Hematopoietic multipotent progenitor cell treated with erythropoietin and hydrocortisone succinate and interleukin-3 and kit ligand, for 8 days (in vitro differentiated cells): ENCODE measurements at regions not wholly inside any gene's neighbourhood (a gene's known extent, or its start where the extent isn't known, plus 50 kb on each side); places are given as distances from the start of the nearest gene placed in this dataset.

Experiments
- DNase-seq: peaks from one replicate; pipeline ENCODE4 v3.0.0-alpha.2; 2015

DNA sequence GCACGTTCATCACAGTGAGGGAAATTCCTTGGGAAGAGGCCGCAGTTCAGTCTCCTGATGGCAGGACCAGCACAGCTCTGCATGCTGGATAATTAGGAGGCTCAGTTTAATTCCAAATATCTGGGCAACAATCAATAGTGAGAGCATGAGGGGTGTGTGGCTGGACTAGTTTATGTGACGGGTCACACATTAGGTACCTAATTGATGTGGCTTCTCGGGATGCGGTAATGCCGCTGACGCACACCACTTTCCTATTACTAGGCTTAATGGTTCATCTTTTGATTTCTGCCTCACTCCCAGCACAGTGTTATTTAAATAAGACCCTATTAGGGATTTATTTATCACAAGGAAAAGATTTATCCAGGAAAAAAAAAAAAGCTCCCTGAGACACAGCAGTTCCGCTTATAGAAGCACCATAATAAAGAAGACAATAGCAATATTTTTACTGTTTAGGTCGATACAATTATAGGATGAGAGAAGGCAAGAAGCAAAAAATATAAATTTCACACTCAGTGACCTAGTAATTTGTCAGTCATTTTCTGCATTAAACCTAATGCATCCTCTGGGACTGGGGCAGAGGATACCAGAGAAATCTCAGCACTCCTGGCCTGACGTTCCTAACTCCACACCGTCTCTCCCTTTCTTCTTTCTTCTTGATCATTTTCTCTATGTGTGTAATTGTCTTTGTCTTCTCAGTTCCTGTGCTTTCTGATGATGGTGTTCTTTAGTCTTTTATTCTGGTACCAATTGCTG, 264.7 kb upstream of the SLC14A2 start:
- no peak for DNase-seq

DNA sequence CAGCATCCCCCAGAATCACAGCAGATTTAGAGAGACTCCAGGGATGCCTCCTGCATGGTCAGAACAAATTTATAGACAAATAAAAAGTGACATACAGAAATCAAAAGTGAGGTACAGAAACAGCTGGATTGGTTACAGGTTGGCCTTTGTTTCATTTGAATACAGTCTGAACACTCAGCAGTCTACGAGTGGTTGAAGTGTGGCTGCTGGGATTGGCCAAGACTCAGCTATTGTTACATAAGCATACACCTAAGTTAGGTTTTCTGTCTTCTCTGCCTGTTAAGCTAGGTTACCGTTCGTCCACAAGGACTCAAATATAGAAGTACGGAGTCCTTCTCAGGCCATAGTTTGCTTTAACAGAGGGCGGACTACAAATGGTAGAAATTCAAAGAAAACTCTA, 262.4 kb upstream of the SLC14A2 start:
- DNase-seq, result no peak

DNA sequence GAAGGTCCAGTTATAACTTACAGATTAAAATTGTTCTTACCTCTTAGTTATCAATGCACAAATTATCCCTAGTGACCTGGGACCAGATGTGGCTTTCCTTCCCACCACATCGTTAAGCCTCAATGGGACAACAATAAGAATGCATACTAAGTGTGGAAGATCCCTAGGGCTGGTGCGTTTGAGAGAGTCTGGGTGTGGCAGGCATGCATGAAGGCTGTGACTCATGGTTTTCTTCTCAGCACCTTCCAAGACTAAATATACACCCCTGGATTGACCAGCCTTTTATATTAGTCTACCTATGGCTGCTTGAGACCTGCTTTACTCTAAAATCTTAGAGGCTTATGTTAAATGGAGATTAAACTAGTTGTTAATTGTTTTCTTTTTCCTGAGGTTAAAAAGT, 261.7 kb upstream of the SLC14A2 start:
- no peak for DNase-seq

DNA sequence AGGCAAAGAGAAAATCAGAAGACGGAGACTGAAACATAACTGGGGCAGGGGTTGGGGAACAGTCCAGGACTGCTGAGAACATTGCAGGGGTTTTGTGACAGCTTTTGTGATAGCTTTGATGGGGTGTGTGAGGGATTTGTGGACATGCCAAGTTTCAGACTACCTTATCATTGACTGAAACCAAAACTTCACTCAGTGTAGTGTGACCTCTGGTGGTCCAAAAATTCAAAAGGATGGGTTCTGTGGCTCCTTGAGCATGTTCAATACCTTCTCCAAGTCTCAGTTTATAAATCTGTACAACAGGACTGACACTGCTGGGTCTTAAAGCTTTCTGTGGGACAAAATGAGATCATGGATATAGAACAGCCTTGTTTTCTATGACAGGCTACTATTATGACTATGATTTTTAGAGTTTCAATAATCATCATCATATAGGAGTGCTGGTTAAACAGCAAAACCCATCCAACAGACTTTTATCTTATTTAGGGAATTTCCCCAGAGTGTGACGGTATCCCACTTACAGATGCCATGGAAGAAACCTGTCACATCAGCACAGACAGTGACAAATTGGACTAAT, 259.2 kb upstream of the SLC14A2 start:
- DNase-seq, result no peak

DNA sequence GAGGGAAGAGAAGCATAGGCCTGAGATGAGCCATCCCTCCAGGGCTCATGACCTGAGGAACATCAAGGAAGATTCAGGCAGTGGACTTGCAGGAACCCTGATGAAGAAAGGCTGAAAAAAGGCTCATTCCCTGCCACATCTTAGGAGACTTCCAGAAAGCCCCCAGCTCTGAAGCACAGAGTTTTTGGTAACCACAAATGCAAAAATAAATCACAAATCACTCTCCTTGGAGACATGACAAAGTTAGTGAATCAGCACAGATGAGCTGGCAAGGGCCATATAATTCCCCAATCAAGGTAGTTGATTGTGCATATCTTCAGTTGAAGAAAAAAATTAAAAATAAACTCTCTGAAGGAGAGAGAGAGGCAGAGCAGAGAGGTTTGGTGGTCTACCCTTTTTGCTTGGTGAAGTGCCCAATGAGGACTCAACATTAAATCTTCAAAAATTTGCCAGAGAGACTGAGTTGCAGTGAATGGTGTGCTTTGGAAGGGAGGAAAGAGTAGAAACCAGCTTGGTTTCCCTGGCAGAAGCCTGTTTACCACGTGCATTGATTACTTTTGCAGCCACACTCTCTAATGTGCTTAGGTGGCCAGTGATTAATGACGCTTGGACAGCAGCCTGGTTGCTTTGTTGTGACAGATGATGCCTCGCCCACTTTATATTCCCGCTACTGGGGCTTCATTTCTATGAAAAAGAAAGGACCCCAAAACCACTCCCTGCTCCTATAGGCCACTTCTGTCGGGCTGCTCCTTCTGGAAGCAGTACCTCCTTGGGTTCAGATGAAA, 257.4 kb upstream of the SLC14A2 start:
- no peak for DNase-seq

DNA sequence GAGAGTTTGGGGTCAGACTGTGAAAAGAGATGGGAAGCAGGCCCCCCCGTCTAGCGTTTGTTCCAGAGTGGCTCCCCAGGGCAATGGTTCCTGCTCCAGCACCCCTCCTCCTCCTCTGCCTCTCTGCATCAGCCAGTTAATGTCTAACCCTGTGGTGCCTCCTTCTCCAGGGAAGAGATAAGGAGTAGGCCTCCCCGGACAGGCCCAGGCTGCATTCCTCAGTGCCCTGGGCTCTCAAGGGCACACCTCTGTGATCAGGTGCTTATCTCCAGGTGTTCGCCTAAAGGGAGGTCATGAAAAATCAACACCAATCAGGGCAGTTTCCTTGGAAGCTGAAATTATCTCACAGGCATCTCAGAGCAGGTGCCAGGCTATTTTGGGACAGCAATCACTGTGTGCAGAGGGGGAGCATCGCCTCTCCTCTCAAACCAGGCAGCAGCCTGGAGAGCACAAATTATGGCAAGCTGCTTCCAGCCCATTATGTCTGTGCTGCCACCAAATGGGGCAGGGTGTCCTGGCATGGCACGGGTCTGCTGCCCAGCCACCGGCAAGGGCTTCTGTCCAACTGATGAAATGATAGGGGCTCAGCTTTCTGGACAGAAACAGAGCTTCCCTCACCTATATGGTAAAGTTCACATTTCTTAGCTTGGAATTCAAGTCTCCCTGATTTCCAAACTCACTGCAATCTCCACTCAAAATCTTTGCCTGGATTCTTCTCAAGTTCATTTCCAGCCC, 255.8 kb upstream of the SLC14A2 start:
- no peak for DNase-seq

DNA sequence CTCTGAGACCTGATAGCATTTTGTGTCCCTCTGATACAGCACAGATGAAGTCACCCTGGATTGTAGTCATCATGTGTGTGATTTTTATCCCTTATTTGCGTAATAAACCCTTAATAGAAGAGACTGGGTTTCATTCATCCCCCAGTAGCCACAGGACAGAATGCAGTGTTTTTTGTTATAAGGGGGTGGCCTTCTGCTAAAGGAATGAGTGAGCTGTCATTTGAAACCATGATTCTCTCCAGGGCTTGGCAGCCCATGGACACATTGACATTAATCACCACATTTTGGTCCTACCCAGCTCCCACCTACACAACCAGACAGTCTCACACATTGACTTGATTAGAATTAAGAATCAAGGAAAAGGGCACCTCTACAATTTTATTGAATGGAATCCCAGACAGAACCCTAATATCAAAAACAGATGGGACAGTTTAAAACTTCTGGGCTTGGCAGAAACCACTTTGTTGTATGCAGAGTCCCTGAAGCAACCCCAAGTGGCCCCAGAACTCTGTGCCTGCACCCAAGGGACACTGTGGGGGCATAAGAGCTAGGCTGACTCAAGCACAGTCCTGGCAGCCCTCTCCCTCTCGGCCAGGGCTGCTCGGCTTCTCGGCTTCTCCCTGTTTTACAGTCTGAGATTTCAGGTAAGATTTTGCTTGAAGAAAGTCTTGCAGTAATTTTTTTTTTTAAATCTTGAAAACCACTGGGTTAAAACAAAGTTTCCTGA, 254.0 kb upstream of the SLC14A2 start:
- DNase-seq, result no peak

DNA sequence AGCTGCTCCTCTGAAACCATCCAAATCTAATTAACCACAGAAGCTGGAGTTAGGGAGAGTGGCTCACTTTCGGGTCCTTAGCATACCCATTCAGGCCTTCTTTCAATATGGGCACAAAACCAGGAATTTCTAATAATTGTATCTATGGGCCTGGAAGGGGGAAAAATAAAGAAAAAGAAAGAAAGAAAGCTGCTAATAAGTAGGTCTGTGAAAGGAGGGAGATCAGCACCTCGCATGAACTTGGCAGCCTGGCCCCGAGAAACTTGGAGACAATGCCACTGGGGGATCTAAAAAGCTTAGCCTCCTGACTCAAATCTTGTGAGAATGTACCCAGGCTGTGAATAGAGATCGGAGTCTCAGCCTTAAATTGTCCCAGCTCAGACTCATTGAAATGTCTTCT, 252.1 kb upstream of the SLC14A2 start:
- no peak for DNase-seq

DNA sequence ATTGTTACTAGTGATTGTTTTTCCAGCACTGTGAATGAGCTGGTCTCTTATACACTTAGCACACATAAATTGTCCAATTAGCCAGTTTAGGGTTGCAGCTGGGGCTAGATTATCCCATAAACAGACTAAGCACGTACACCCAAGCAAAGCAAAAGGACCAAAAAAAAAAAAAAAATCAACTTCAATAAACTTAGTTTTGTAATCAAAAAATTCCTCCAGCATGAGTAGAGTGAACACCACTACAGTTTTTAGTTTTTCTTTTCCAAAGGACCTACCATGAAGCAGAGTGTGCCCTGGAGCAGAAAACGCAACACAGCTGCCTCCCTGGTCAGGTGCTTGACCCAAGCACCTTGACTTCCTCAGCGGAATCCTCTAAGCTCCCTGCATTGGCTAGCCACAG, 249.4 kb upstream of the SLC14A2 start:
- no peak for DNase-seq

DNA sequence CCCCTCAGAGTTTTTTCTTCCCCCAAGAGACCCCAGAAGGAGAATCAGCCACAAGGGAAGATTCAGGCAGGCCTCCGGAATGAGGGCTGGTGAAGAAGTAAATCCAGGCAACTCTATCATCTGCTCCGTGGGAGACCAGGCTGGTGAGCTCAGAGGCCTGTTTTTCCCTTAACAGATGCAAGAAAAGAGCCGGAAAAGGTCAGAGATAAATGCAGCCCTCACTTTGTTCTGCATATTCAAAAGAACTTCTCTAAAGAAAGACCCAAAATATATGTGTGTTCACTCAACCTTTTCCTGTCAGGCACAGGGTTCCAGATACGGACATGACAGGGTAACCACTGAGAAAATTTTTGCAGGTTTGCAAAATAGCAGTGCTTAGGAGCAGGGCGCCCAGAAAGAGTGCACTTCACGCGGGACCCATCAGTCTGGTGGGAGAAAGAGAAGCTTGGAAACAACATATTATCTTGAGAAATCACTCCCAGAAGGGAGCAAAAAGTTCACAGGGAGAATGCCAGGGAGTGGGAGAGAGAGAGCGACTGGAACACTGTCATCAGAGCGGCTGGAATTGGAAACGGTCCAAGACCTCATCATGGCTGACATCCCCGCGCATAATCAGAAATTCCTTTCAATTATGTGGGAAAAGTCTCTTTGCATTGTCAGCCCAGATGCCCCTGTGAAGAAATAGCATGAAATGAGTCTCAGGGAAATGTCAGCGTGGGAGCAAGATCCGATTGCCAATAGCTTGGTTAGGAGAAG, 244.8 kb upstream of the SLC14A2 start:
- DNase-seq, result no peak

DNA sequence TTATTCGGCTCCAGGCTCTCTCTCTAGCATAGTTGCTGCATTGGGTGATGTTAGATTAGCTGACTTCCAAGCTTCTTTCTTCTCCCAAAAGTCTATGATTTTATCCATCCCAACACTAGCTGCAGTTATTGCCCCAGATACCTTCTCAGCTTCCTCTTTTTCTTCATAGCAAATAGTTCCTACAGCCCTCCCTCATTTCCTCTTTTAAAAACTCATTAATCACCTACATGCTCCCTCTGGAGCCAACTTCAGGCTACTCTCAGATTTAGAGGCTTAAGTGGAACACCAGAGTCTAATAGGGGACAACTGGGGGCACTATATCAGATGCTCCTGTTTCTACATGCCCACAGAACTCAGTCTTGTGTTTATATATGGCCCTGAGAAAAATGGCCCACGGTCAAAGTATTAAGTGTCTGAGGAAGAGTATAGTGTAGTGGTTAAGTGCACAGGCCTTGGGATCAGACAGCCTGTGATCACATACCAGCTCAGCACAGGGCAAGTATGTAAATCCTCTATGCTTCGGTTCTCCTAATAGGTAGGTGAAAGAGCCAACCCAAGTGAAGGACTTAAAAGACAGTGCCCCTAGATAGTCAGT, 241.9 kb upstream of the SLC14A2 start:
- no peak for DNase-seq

DNA sequence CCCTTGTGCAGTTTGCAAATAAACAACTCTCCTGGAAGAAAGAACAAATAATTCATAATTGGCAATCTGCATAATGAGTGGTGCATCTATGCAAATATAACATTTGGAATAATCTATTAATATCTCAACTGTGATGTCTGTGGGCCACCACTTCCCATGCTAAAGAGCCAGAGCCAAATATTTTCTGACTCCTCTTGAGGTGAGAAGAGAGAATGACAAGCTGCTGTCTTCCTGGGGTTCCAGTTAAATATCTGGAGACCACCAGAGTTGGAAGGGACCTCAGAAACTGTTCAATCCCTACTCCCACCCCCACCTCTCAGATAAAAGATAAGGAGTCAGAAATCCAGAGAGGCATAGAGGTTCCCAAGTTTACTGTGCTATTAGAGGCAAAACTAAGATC, 241.0 kb upstream of the SLC14A2 start:
- DNase-seq, result no peak

DNA sequence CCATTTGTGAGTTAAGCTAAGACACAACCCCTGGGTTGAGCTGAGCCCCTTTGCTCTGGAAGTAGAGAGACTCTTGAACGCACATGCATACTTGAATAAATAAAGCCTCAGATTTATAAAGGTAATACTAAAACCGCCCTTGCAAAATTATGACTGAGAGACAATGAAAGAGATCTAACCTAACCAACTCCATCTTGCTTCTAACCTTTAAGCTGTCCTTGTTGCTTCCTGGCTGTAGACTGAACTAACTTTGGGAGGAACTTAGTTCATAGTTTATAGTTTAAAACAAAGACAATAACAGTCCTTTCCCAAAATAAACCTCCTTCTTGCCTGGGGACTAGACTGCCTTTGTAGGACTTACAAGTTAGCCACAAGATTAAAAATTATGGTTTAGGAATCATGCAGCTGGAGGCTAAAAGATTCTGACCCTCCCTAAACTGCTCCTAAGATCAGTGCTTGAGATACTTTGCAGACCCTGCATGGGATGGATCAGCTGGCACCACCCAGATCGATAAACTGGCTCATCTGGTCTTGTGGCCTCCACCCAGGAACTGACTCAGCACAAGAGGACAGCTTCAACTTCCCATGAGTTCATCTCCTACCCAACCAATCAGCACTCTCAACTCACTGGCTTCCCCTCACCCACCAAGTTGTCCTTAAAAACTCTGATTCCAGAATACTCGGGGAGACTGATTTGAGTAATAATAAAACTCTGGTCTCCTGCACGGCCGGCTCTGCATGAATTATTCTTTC, 240.2 kb upstream of the SLC14A2 start:
- DNase-seq, result peak; percentile 8

DNA sequence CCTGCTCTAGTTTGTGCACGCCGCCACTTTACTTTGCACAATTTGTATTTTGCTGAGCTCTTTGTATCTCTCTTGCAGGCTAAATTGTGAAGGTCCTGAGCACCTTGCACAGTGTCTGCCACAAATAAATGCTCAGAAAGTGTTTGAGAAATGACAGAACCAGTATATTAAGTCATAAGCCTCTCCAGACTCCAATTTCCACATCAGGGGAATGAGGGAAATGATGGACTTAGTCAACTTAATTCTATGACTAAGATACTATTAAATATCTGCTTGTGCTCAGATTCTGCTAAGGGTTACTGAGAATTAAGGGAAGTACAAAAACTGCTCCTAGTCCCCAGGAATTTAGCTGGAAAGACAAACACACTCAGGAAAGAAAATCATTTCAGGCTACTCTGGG, 239.1 kb upstream of the SLC14A2 start:
- no peak for DNase-seq

DNA sequence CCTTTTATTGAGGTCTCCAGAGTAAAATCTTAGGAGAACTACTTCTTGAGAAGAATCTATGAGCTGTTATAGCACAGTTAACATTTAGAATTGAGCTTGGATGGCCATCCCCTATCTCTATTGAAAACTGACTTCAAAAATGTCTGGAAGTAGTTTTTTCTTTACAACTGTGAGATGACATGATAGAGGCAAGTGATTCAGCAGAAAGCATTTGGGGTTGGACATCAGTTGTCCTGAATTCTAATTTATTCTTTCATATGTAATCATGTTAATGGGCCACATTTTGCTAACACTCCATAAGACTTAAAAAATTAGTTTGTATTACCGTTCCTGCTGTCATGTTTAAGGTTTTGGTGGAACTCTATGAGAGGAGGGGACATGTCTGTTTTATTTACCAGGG, 237.0 kb upstream of the SLC14A2 start:
- no peak for DNase-seq

DNA sequence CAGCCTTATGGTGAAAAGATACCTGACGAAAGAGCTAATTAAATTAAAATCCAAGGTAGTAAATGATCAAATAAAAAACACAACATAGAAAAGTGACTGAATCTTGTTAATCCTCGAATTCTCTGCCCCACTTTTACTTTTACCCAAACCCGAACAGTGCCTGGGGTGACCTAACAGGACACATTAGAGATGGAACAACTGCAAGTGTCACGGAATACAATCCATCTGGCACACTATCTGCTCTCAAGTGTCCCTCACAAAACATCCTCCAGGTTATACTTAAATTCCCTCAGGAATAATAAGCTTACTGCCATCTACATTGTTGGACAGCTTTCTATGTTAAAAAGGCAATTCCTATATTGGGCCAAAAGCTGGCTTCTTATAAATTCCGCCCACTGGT, 236.3 kb upstream of the SLC14A2 start:
- DNase-seq, result no peak

DNA sequence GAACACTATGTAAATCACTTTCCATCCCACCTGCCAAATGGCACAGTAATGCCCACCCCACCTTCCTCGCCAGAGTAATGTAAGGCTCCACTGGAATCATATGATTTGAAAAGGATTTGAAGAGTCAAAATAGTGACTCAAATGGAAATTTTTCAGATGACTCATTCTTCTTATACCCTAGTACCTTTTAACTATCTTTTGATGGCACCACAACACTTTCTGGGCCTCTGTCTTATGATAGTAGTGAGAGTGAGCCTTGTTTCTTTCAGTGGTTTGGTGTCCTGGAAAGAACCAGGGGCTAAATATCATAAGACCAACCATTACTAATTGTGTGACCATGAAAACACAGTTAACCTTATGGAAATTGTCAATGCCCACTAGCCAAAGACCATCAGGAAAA, 235.4 kb upstream of the SLC14A2 start:
- DNase-seq, result no peak

DNA sequence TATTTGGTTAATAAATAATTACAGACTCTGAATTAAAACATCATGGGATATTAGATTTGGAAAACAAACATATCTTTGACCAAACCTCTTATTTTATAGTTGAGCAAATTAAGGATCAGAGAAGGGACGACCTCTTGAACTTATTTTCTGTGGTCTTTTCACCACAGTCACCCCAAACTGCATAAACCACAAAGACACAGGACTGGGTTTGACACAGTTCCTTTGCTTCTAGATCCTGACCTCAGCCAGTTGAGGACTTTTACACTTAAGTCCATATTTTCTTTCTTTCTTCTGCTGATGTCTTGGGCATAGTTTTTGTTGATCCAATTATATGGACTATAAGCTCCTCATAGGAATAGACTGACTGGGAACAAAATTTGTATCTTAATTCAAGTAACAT, 234.0 kb upstream of the SLC14A2 start:
- no peak for DNase-seq

DNA sequence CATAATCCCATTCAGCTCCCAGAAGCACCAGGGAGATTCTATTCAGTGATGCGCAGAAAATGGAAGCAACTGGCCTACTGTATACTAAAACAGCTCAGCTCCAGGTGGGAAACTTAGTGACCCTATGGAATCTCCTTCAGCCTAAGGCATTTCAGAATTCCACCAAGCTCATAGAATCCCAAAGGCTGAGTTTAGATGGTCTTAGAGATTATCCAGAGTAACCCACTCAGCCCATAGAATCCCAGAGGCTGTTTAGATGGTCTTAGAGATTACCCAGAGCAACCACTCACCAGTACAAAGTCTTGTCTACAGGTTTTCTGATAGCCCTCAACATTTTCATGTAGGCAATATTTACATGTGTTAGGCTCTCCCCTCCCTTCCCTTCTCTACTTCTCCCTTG, 232.0 kb upstream of the SLC14A2 start:
- no peak for DNase-seq

DNA sequence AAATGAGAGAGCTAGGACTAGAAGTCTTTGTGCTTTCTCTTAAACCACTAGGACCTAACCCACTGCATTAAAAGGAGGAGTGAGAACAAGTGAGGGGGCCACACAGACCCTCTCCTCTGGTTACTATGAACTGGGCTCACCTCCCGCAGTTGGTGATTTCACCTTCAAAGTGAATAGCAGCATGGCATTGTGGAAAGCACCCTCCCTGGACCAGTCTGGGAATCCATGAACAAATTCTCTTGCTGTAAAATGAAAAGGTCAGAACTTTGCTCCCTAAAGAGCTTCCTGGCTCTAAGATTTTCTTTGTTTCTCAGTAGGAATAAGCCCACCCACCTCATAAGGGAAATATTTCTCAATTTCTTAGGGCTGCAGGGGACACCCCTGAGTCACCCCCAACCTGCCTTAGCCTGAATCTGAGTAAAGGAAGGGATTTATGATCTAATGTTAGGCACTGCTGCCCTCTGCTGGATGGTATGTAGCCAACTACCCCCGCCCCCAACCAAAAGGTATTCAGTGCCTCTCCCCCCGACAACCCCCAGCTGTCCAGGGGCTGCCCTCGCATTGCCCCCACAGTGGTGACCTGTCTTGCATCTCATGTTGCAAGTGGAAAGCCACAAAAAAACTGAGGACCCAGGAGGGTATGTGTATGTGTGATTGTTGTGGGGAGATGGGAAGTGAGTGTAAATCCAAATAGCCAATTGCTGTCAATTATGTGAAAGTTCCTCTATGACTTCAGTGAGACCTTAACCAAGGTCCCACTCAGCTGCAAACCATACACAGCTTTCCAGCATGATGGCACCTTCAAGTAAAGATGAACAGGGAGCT, 230.9 kb upstream of the SLC14A2 start:
- DNase-seq, result peak; percentile 73
